H9 (cell line): ENCODE measurements at regions not wholly inside any gene's neighbourhood (a gene's known extent, or its start where the extent isn't known, plus 50 kb on each side); places are given as distances from the start of the nearest gene placed in this dataset.

Experiments
- DNase-seq: peaks from one replicate; pipeline ENCODE4 v3.0.0-alpha.2; 2017
- H2AFZ ChIP-seq: one replicate; pipeline ENCODE4 v1.6.1; 2013; ENCODE audit warnings: mild to moderate bottlenecking, low read length, control low read depth, moderate library complexity
- H2AK5ac ChIP-seq: 2 replicates; pipeline ENCODE4 v1.6.1; 2013; ENCODE audit warnings: low read length, control low read depth, mixed read lengths; ENCODE audit not compliant: insufficient read length
- H2BK120ac ChIP-seq: one replicate; pipeline ENCODE4 v1.6.1; 2013; ENCODE audit warnings: low read depth, mild to moderate bottlenecking, low read length, control low read depth, inconsistent platforms; ENCODE audit not compliant: poor library complexity, severe bottlenecking
- H2BK12ac ChIP-seq: 2 replicates; pipeline ENCODE4 v1.6.1; 2013; ENCODE audit warnings: low read length, control low read depth, mixed read lengths, low read depth; ENCODE audit not compliant: insufficient read length
- H2BK15ac ChIP-seq: 2 replicates; pipeline ENCODE4 v1.6.1; 2013; ENCODE audit warnings: low read depth, low read length, control low read depth
- H2BK20ac ChIP-seq: one replicate; pipeline ENCODE4 v1.6.1; 2013; ENCODE audit warnings: low read depth, mild to moderate bottlenecking, low read length, control low read depth, inconsistent platforms; ENCODE audit not compliant: poor library complexity, severe bottlenecking
- H2BK5ac ChIP-seq: 2 replicates; pipeline ENCODE4 v1.6.1; 2013; ENCODE audit warnings: low read length, control low read depth, mixed read lengths; ENCODE audit not compliant: insufficient read length
- H3K14ac ChIP-seq: 2 replicates; pipeline ENCODE4 v1.6.1; 2013; ENCODE audit warnings: low read length, control low read depth; ENCODE audit not compliant: insufficient read depth
- H3K18ac ChIP-seq: 2 replicates; pipeline ENCODE4 v1.6.1; 2013; ENCODE audit warnings: low read depth, mild to moderate bottlenecking, mixed read lengths, low read length, control low read depth; ENCODE audit not compliant: insufficient read length
- H3K23ac ChIP-seq: 2 replicates; pipeline ENCODE4 v1.6.1; 2013; ENCODE audit warnings: low read length, control low read depth, mixed read lengths, low read depth; ENCODE audit not compliant: insufficient read length
- H3K23me2 ChIP-seq: 2 replicates; pipeline ENCODE4 v1.6.1; 2013; ENCODE audit warnings: low read depth, mild to moderate bottlenecking, mixed read lengths, low read length, control low read depth; ENCODE audit not compliant: insufficient read length, poor library complexity, severe bottlenecking
- H3K27ac ChIP-seq: 2 replicates; pipeline ENCODE4 v1.5.1; 2013; ENCODE audit warnings: low read length, control low read depth, mixed read lengths, low read depth; ENCODE audit not compliant: insufficient read length
- H3K27me3 ChIP-seq: 2 replicates; pipeline ENCODE4 v1.6.1; 2013; ENCODE audit warnings: low read length, control low read depth, inconsistent platforms; ENCODE audit not compliant: insufficient read depth
- H3K4ac ChIP-seq: 2 replicates; pipeline ENCODE4 v1.6.1; 2013; ENCODE audit warnings: low read depth, mild to moderate bottlenecking, control low read depth, inconsistent platforms, low read length, moderate library complexity
- H3K4me1 ChIP-seq: 2 replicates; pipeline ENCODE4 v1.6.1; 2013; ENCODE audit warnings: low read length, control low read depth, inconsistent platforms; ENCODE audit not compliant: insufficient read depth
- H3K4me2 ChIP-seq: 2 replicates; pipeline ENCODE4 v1.6.1; 2013; ENCODE audit warnings: low read length, control low read depth, mixed read lengths; ENCODE audit not compliant: insufficient read length, insufficient read depth
- H3K56ac ChIP-seq: 2 replicates; pipeline ENCODE4 v1.6.1; 2013; ENCODE audit warnings: low read depth, mild to moderate bottlenecking, mixed read lengths, low read length, control low read depth; ENCODE audit not compliant: insufficient read length
- H3K79me1 ChIP-seq: 2 replicates; pipeline ENCODE4 v1.6.1; 2013; ENCODE audit warnings: low read depth, mild to moderate bottlenecking, moderate library complexity, low read length, control low read depth, inconsistent platforms; ENCODE audit not compliant: insufficient read depth, poor library complexity, severe bottlenecking
- H3K79me2 ChIP-seq: 2 replicates; pipeline ENCODE4 v1.6.1; 2013; ENCODE audit warnings: low read length, control low read depth, inconsistent platforms; ENCODE audit not compliant: insufficient read depth
- H3K9ac ChIP-seq: 2 replicates; pipeline ENCODE4 v1.6.1; 2013; ENCODE audit warnings: low read length, control low read depth, mixed read lengths; ENCODE audit not compliant: insufficient read length; ENCODE audit errors: extremely low read depth
- H3K9me3 ChIP-seq: one replicate; pipeline ENCODE4 v1.6.1; 2013; ENCODE audit warnings: low read depth, low read length, inconsistent platforms; ENCODE audit not compliant: control insufficient read depth
- H3T11ph ChIP-seq: one replicate; pipeline ENCODE4 v1.6.1; 2013; ENCODE audit warnings: mild to moderate bottlenecking, low read length, control low read depth, inconsistent platforms
- H4K20me1 ChIP-seq: one replicate; pipeline ENCODE4 v1.6.1; 2013; ENCODE audit not compliant: control insufficient read depth, insufficient read length, insufficient read depth
- H4K5ac ChIP-seq: 2 replicates; pipeline ENCODE4 v1.6.1; 2013; ENCODE audit warnings: low read depth, mild to moderate bottlenecking, mixed read lengths, low read length, control low read depth; ENCODE audit not compliant: insufficient read length
- H4K8ac ChIP-seq: replicated peaks from 2 replicates; pipeline ENCODE4 v1.6.1; 2013; ENCODE audit warnings: low read length, control low read depth, mixed read lengths, low read depth; ENCODE audit not compliant: insufficient read length
- H4K91ac ChIP-seq: 2 replicates; pipeline ENCODE4 v1.6.1; 2013; ENCODE audit warnings: low read depth, mild to moderate bottlenecking, moderate library complexity, mixed read lengths, low read length, control low read depth; ENCODE audit not compliant: insufficient read length
- H3K27ac Mint-ChIP-seq, 3 experiments: 2 replicates in 2 of 3; 3 replicates in 1 of 3; pipeline ENCODE4 v1.8.0; 2020 to 2021; ENCODE audit warnings: mixed read lengths in 3 of 3, mild to moderate bottlenecking in 1 of 3, moderate library complexity in 1 of 3
- H3K27me3 Mint-ChIP-seq: 2 replicates; pipeline ENCODE4 v1.8.0; 2021; ENCODE audit warnings: low read depth, mild to moderate bottlenecking, moderate library complexity, mixed read lengths
- H3K36me3 Mint-ChIP-seq, 3 experiments: 2 replicates in 2 of 3; 3 replicates in 1 of 3; pipeline ENCODE4 v1.8.0; 2020 to 2021; ENCODE audit warnings: low read depth in 3 of 3, mixed read lengths in 3 of 3; ENCODE audit not compliant: insufficient read depth in 1 of 3
- H3K4me1 Mint-ChIP-seq, 2 experiments: 2 replicates each; pipeline ENCODE4 v1.8.0; 2020; ENCODE audit warnings: mixed read lengths in 2 of 2
- H3K4me3 Mint-ChIP-seq, 2 experiments: 2 replicates in 1 of 2; 3 replicates in 1 of 2; pipeline ENCODE4 v1.8.0; 2020 to 2021; ENCODE audit warnings: mild to moderate bottlenecking in 2 of 2, mixed read lengths in 2 of 2, moderate library complexity in 1 of 2
- H3K9me3 Mint-ChIP-seq, 2 experiments: 2 replicates in 1 of 2; 3 replicates in 1 of 2; pipeline ENCODE4 v1.8.0; 2020; ENCODE audit warnings: mild to moderate bottlenecking in 2 of 2, mixed read lengths in 2 of 2, moderate library complexity in 1 of 2
- WGBS: extraction: QIAGEN DNeasy Blood & Tissue Kit; methylation state at CpG from one replicate; pipeline ENCODE4 v1.1.7; 2013; ENCODE audit warnings: missing lambda C conversion rate, low lambda C conversion rate, mixed read lengths; ENCODE audit not compliant: insufficient read length; ENCODE audit errors: extremely low coverage; 5-methylcytosine and 5-hydroxymethylcytosine counted together
- TF ChIP-seq, protein P1 (sequence below): fragments of 200-600 bp; sonication (generic); conservative IDR thresholded peaks from 3 replicates; pipeline ENCODE4 v1.8.0; 2021; ENCODE audit warnings: antibody characterized with exemption, mild to moderate bottlenecking

DNA sequence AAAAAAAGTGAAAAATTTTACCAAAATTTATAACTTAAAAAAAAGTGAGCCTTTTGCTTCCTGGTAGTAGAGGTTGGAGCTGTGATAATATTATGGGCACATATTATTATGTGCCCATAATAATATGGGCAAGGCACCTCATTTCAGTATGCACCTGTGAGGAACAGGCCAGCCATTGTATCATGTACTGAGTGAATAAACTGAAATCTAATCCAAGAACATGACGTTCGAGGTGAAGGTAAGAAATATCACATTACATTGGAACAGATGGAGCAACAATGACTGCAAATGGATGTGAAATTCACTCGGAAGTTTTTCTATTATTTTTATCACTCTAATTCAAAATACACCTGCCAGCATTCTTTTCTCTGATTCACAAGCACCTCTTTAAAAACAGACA is 216.0 kb downstream of the KLF6 start:
- Mint-ChIP-seq H3K36me3 (no peaks in the 10 kb centered on the region; a peak in 2 of 7 replicates), H3K9me3 (peaks cover 0 to 4% of the 10 kb centered on the region in 2 experiments; a peak in 1 of 5 replicates)
- H3K23me2 ChIP-seq, result no peaks in the 10 kb centered on the region

More for the DNA sequence above, 216.0 kb downstream of the KLF6 start:
- Histone ChIP-seq H3T11ph (no peak overlapping the region), H2BK15ac (no peak overlapping the region), H2AK5ac (no peak overlapping the region), H3K27me3 (no peaks in the 10 kb centered on the region), H4K20me1 (no peaks in the 10 kb centered on the region), H3K9ac (no peak overlapping the region), H2BK12ac (no peak overlapping the region), H3K27ac (no peak overlapping the region), H4K8ac (no peak overlapping the region), H3K18ac (no peak overlapping the region), H2AFZ (no peak overlapping the region), H4K5ac (no peak overlapping the region), H3K9me3 (no peaks in the 10 kb centered on the region), H3K79me2 (no peaks in the 10 kb centered on the region), H3K23ac (no peak overlapping the region), H3K14ac (no peak overlapping the region), H4K91ac (no peak overlapping the region), H2BK5ac (no peak overlapping the region), H3K4me2 (no peak overlapping the region), H3K79me1 (no peaks in the 10 kb centered on the region), H3K4me1 (0 out of 2 replicates have a peak, but pooled peaks cover 4% of the 10 kb centered on the region), H3K4ac (no peak overlapping the region), H2BK20ac (no peak overlapping the region), H2BK120ac (no peak overlapping the region), H3K56ac (no peak overlapping the region)
- TF ChIP-seq, protein P1, sequence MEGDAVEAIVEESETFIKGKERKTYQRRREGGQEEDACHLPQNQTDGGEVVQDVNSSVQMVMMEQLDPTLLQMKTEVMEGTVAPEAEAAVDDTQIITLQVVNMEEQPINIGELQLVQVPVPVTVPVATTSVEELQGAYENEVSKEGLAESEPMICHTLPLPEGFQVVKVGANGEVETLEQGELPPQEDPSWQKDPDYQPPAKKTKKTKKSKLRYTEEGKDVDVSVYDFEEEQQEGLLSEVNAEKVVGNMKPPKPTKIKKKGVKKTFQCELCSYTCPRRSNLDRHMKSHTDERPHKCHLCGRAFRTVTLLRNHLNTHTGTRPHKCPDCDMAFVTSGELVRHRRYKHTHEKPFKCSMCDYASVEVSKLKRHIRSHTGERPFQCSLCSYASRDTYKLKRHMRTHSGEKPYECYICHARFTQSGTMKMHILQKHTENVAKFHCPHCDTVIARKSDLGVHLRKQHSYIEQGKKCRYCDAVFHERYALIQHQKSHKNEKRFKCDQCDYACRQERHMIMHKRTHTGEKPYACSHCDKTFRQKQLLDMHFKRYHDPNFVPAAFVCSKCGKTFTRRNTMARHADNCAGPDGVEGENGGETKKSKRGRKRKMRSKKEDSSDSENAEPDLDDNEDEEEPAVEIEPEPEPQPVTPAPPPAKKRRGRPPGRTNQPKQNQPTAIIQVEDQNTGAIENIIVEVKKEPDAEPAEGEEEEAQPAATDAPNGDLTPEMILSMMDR, result no peak
- peaks cover 5% of the 10 kb centered on the region for H3K27me3 Mint-ChIP-seq
- H3K4me3 Mint-ChIP-seq, result no peak overlapping the region
- H3K4me1 Mint-ChIP-seq, result peaks cover 8 to 9% of the 10 kb centered on the region in 2 experiments; a peak in 3 of 4 replicates
- no peak for DNase-seq
- H3K27ac Mint-ChIP-seq, result no peak overlapping the region
- WGBS, result no CpG with 5 or more reads among the region's 3 CpGs
